HuH-7 (cell line): ENCODE measurements at regions not wholly inside any gene's neighbourhood (a gene's known extent, or its start where the extent isn't known, plus 50 kb on each side); places are given as distances from the start of the nearest gene placed in this dataset.
"Not testable (repeated sequence)": the region's sequence is repeated elsewhere in the genome, so short reads cannot be mapped to it uniquely, and the experiment has no call there.

Experiments
- DNase-seq: peaks from one replicate; pipeline ENCODE4 v3.0.0; 2011; ENCODE audit warnings: low spot score

DNA sequence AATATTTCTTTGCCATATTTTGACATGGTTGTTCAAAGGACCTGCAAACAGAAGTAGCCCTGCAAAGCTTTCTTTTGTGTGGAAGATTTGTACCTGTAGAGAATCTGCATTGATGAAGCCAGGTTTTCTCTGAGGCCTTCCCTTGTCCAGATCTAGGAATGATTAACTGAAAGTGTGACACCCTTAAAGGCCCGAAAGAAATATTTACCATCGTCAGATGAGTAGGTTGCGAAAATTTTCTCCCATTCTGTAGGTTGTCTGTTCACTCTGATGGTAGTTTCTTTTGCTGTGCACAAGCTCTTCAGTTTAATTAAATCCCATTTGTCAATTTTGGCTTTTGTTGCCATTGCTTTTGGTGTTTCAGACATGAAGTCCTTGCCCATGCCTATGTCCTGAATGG lies 439.0 kb downstream of the SMARCA1 start:
- DNase-seq = not testable (repeated sequence)

DNA sequence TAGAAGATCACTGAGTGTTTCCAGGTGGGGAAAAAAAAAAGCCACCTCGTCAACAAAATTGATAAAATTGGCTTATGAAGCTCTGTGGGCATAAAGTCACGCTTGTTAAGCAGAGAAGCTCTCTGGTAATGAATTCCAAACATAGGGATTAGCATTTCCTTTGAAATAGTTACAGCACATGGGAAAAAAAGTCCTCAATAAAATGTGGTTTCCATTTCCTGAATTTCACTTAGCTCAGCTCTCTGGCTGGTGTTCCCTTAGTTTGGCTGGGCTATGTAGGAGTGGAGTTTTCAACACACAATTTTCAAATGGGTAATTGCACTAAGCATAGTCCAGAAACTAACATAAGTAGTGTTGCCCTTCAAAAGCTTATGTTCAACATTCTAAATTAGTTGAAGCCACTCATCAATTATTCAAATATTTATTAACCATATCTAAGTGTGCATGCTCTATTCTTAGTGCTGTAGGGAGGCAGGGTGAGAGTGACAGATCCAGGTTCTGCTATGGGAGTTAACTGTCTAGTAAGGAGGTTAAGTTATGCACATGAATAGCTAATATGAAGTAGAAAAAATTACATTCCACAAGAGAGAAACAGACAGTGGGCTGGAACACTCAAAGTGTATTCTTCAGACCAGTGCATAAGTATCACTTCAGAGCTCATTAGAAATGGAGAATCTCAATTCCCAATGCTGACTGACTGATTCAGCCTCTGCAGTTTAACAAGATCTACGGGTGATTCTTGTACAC lies 445.7 kb downstream of the SMARCA1 start:
- DNase-seq = no peak

- DNase-seq = no peak
Observed at GRCh38 chrX:129071390-129071789, 451.9 kb downstream of the SMARCA1 start.

DNA sequence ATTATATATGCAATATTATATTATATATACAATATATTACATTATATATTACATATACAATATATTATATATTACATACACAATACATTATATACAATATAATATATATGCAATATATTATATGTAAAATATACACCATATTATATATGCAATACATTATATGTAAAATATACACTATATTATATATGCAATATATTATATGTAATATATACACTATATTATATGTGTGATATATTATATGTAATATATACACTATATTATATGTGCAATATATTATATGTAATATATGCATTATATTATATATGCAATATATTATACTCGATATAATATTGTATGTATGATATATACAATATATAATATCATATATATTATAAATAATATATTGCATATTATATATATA lies 457.4 kb downstream of the SMARCA1 start:
- no peak for DNase-seq

DNA sequence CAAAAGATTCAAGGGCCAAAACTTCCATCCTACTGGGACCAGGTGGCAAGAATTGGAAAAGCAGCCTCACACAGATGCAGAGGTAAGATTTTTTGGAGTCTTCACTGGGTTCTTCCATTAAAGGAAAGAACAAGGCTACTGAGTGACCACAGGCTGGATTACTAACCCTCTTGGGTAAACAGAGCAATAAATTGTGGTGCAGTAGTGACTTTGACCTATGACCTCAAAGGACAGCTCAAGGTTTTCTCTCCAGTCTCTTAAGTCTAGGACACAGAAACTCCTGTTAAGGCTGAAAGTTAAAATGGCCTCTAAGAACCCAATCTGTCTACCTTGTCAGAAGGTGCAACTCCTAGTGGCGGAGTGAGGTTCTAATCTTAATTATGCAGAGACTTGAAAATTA lies 464.9 kb downstream of the SMARCA1 start:
- DNase-seq = no peak

DNA sequence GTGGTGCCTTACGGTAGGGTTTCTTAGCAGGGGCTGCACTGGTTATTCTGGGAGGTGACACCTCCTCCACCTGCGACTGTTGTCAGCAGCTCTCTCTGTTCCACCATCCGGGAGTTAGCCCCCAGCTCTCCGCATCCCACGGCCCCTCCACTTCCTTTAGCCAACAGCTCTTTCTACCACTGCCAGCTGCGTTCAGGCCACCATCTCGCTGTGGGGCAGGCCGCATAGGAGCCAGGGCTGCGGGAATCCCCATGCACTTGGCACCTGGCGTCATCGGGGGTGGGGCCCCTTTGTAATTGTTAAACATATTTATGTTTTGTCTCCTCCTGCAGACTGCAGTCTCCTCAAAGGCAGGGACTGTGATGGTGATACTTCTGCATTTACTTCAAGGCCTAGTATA lies 480.2 kb downstream of the SMARCA1 start:
- DNase-seq = no peak

GRCh38 chrX:129041319-129041718 lies 482.0 kb downstream of the SMARCA1 start:
- no peak for DNase-seq

- no peak for DNase-seq
Observed at GRCh38 chrX:129040124-129040523, 483.2 kb downstream of the SMARCA1 start.

DNA sequence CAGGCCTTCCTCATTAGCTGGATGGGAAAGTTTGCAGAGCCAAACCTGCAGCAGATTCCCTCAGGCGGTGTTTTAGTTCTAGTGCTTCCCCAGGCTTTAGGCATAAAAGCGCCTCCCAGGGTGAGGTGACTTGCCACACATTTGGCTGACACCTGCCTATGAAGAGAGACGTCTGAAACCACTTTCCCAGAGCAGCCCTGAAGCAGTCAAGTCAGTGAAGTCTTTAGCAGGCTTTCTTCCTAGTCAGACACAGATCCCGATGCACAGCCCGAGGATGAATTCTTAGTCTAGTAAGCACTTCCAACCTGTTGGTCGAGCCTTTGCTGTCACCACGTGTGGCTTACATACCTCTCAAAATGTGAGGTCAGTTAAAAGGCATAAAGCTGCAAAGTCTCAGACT lies 484.1 kb downstream of the SMARCA1 start:
- DNase-seq = no peak

DNA sequence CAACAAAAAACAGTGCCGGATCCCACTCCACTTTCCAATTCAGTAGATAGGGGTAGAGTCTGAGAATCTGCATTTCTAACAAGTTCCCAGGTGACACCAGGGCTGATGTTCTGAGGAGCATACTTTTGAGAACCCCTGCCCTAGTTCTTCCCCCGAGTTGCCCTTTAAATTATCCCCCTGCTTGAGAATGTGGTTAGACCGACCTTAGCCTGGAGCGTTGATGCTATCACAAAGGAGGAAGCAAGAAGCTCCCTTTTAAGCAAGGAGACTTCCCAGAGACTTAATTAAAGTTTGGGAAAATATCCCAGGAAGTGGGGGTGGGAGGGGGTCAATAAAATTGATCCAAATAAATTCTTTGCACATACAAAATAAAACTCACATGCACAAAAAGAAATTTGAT lies 485.9 kb downstream of the SMARCA1 start:
- no peak for DNase-seq

GRCh38 chrX:129035180-129035579 lies 488.1 kb downstream of the SMARCA1 start:
- no peak for DNase-seq

DNA sequence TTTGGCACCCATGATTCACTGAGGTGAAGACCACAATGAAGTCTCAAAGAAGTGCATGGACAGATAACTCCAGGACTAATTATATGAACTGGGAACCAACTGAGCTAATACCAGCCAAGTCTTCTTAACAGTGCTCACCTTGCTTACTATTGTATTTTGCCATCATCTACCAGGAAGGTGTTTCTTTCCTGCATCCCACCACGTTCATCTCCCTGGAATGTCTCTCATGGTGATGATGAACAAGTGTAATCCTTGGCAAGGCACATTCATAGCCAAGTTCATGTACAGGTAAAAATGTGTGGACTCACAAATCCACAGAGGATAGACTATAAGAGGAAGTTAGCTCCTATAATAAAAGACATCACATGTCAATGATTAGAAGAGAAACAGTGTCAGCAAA lies 489.1 kb downstream of the SMARCA1 start:
- DNase-seq = no peak

- DNase-seq = no peak
Observed at GRCh38 chrX:129026202-129026601, 497.1 kb downstream of the SMARCA1 start.

- no peak for DNase-seq
Observed at GRCh38 chrX:129025376-129025775, 497.9 kb downstream of the SMARCA1 start.

DNA sequence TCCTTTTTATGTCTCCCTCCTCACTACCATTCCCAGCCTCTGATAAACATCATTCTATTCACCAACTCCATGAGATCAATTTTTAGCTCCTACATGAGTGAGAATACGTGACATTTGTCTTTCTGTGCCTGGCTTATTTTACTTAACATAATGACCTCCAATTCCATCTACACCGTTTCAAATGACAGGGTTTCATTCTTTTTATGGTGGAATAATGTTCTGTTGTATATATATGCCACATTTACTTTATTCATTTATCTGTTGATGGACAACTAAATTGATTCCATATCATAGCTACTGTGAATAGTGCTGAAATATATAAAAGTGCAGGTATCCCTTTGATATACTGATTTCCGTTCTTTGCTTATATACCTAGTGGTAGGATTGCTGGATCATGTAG lies 503.9 kb downstream of the SMARCA1 start:
- no peak for DNase-seq

- DNase-seq = no peak
Observed at GRCh38 chrX:129015381-129015780, 507.9 kb downstream of the SMARCA1 start.

GRCh38 chrX:129013574-129013973 lies 509.7 kb downstream of the SMARCA1 start:
- no peak for DNase-seq

DNA sequence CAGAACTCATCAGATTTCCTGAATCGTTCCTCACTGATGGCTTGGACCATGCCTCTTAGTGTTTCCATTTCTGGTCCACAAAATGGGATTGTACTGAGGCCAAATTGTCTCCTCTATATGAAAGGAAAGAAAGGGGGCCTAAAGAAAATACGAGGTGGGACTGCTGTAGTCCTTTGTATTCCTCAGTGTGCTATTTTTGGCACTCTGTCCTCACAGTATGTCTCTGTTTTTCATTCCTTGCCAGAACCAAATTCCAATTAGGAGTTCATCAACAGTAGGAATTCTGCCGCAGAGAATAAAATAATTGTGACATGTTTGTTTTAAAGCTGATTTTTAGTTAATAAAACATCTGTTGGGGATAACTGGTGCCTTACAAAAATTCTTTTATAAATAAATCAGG lies 515.7 kb downstream of the SMARCA1 start:
- DNase-seq = no peak

- no peak for DNase-seq
Observed at GRCh38 chrX:129006491-129006890, 516.8 kb downstream of the SMARCA1 start.

- no peak for DNase-seq
Observed at GRCh38 chrX:129000797-129001196, 522.5 kb downstream of the SMARCA1 start.

DNA sequence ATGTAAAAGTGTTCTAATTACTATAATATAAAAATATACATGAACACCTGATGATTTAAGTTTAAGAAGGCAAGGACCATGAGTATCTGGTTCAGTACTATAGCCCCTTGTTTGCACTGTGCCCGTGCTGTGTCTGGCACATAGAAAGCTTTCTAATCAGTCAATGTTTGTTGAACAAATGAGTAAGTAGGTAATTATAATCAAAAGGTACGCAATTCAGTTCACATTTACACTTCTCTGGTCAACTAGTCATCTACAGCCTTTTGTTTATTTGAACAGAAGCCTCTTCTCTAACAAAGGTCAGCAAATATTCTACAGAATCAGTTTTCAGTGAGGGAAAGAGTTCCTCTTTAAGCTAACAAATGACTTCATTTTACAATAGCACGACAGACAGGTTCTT lies 523.3 kb downstream of the SMARCA1 start:
- DNase-seq = no peak

GRCh38 chrX:128992107-128992971 lies 531.0 kb downstream of the SMARCA1 start:
- peak; percentile 4 for DNase-seq

GRCh38 chrX:128975745-128976144 lies 547.5 kb downstream of the SMARCA1 start:
- peak; percentile 44 for DNase-seq
